HCT116 (cell line): ENCODE measurements at regions not wholly inside any gene's neighbourhood (a gene's known extent, or its start where the extent isn't known, plus 50 kb on each side); places are given as distances from the start of the nearest gene placed in this dataset.

Source experiments
- EZH2 ChIP-seq: fragments of 200-600 bp; sonication (generic); IDR thresholded peaks from 2 replicates; pipeline ENCODE4 v1.6.1; 2017; ENCODE audit warnings: antibody characterized with exemption, mixed run types
- POLR2A ChIP-seq: IDR thresholded peaks from 2 replicates; pipeline ENCODE4 v1.7.0; 2011; ENCODE audit warnings: borderline replicate concordance; ENCODE audit not compliant: insufficient read depth, insufficient read length; ENCODE audit errors: extremely low read depth
- RAD21 ChIP-seq: IDR thresholded peaks from 2 replicates; pipeline ENCODE4 v1.6.1; 2012; ENCODE audit warnings: low read depth, mild to moderate bottlenecking
- ZFX ChIP-seq: fragments of 450-650 bp; IDR thresholded peaks from 2 replicates; pipeline ENCODE4 v1.6.1; 2017
- TF ChIP-seq, protein P1 (sequence below), 3 experiments: fragments of 200-600 bp in 1 of 3; sonication (generic) in 1 of 3; IDR thresholded peaks in 2 of 3; conservative IDR thresholded peaks in 1 of 3; 2 replicates each; pipeline ENCODE4 v1.5.1; 2012 to 2017; ENCODE audit warnings: low read depth in 2 of 3, low read length in 2 of 3, antibody characterized with exemption in 1 of 3, borderline replicate concordance in 1 of 3, control low read depth in 1 of 3, mild to moderate bottlenecking in 1 of 3, mixed read lengths in 1 of 3, mixed run types in 1 of 3, moderate library complexity in 1 of 3; ENCODE audit not compliant: insufficient read depth in 1 of 3

DNA sequence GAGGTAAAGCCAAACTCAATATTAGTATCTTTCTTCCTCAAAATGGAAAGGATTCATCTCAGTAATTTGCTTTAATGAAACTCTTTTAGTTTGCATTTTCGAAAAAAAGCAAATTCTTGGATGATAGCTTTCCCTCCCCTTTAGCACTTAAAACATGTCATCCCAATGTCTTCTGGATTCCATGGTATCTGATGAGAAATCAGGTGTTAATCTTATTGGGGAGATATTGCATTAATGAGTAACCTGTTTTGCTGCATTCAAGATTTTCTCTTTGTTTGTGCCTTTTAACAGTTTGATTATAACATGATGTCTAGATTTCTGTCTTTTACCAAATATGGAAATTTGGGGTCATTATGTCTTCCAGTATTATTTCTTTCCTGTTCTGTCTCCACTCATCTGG is 405.1 kb upstream of the FOXG1 start:
- TF ChIP-seq ZFX: no peak
- TF ChIP-seq, protein P1, sequence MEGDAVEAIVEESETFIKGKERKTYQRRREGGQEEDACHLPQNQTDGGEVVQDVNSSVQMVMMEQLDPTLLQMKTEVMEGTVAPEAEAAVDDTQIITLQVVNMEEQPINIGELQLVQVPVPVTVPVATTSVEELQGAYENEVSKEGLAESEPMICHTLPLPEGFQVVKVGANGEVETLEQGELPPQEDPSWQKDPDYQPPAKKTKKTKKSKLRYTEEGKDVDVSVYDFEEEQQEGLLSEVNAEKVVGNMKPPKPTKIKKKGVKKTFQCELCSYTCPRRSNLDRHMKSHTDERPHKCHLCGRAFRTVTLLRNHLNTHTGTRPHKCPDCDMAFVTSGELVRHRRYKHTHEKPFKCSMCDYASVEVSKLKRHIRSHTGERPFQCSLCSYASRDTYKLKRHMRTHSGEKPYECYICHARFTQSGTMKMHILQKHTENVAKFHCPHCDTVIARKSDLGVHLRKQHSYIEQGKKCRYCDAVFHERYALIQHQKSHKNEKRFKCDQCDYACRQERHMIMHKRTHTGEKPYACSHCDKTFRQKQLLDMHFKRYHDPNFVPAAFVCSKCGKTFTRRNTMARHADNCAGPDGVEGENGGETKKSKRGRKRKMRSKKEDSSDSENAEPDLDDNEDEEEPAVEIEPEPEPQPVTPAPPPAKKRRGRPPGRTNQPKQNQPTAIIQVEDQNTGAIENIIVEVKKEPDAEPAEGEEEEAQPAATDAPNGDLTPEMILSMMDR (IDR thresholded peaks at IDR 0.05 in 2 of 3, conservative IDR thresholded peaks at IDR 0.05 in 1 of 3; ENCODE audit: borderline replicate concordance in 1 of 3, insufficient read depth in 1 of 3, low read depth in 2 of 3, low read length in 2 of 3): no peak
- TF ChIP-seq EZH2: no peak
- no peak for TF ChIP-seq RAD21
- no peak for TF ChIP-seq POLR2A
